HepG2 (cell line): ENCODE measurements at regions not wholly inside any gene's neighbourhood (a gene's known extent, or its start where the extent isn't known, plus 50 kb on each side); places are given as distances from the start of the nearest gene placed in this dataset.

ENCODE experiments used
- CTCF ChIP-seq: sonication (generic); formaldehyde crosslinking; IDR thresholded peaks from 2 replicates; pipeline ENCODE4 v1.5.0; 2020; ENCODE audit warnings: mild to moderate bottlenecking, missing genetic modification reagents, moderate library complexity
- ELF4 ChIP-seq: sonication (generic); formaldehyde crosslinking; IDR thresholded peaks from 2 replicates; pipeline ENCODE4 v1.5.0; 2020; ENCODE audit warnings: missing genetic modification reagents, mild to moderate bottlenecking, moderate library complexity, borderline replicate concordance
- MAZ ChIP-seq, 2 experiments: sonication (generic) in 1 of 2; formaldehyde crosslinking in 1 of 2; IDR thresholded peaks; 2 replicates each; pipeline versions ENCODE4 v1.5.0 to v1.6.1; 2012 to 2020; ENCODE audit warnings: low read depth in 2 of 2, mild to moderate bottlenecking in 2 of 2, borderline replicate concordance in 1 of 2, improper control_type of control experiment in 1 of 2, low read length in 1 of 2, missing genetic modification reagents in 1 of 2, moderate library complexity in 1 of 2
- RAD51 ChIP-seq: fragments of 450-650 bp; IDR thresholded peaks from 2 replicates; pipeline ENCODE4 v1.6.1; 2016; ENCODE audit warnings: borderline replicate concordance
- SP1 ChIP-seq, 2 experiments: fragments of 450-650 bp in 1 of 2; sonication (generic) in 1 of 2; formaldehyde crosslinking in 1 of 2; IDR thresholded peaks; 2 replicates each; pipeline versions ENCODE4 v1.4.0 to v1.6.1; 2016 to 2020; ENCODE audit warnings: missing genetic modification reagents in 1 of 2
- ZFP62 ChIP-seq: sonication (generic); formaldehyde crosslinking; IDR thresholded peaks from 2 replicates; pipeline ENCODE4 v1.4.0; 2020; ENCODE audit warnings: missing genetic modification reagents
- ZFYVE20 ChIP-seq: sonication (generic); formaldehyde crosslinking; IDR thresholded peaks from 2 replicates; pipeline ENCODE4 v1.8.0; 2023; ENCODE audit warnings: low read depth, mild to moderate bottlenecking, moderate library complexity, missing genetic modification reagents, borderline replicate concordance
- ZNF318 ChIP-seq: sonication (generic); formaldehyde crosslinking; IDR thresholded peaks from 2 replicates; pipeline ENCODE4 v1.4.0; 2020; ENCODE audit warnings: mild to moderate bottlenecking, missing genetic modification reagents
- ZNF484 ChIP-seq: sonication (generic); formaldehyde crosslinking; IDR thresholded peaks from 2 replicates; pipeline ENCODE4 v1.5.1; 2020; ENCODE audit warnings: mild to moderate bottlenecking, low read depth, missing genetic modification reagents, borderline replicate concordance
- ZNF503 ChIP-seq: sonication (generic); formaldehyde crosslinking; IDR thresholded peaks from 2 replicates; pipeline ENCODE4 v1.4.0; 2020; ENCODE audit warnings: missing genetic modification reagents
- ZNF549 ChIP-seq: sonication (generic); formaldehyde crosslinking; IDR thresholded peaks from 2 replicates; pipeline ENCODE4 v1.5.0; 2020; ENCODE audit warnings: missing genetic modification reagents

GRCh38 chr14:71232506-71232905 lies 325.2 kb downstream of the PCNX1 start:
- TF ChIP-seq SP1 (IDR thresholded peaks at IDR 0.05) (no peak), SP1 (CRISPR knock-in tag; IDR thresholded peaks at IDR 0.05) (no peak), ZNF318 (CRISPR knock-in tag) (no peak), RAD51 (no peak), ELF4 (CRISPR knock-in tag) (no peak), ZFP62 (CRISPR knock-in tag) (no peak), CTCF (no peak), ZNF549 (CRISPR knock-in tag) (no peak), ZFYVE20 (CRISPR knock-in tag) (no peak), ZNF503 (no peak), ZNF484 (CRISPR knock-in tag) (no peak), MAZ (IDR thresholded peaks at IDR 0.05; ENCODE audit: borderline replicate concordance, low read depth, low read length) (no peak), MAZ (CRISPR knock-in tag; IDR thresholded peaks at IDR 0.05; ENCODE audit: low read depth) (no peak)
